A549 (cell line): ENCODE measurements at regions not wholly inside any gene's neighbourhood (a gene's known extent, or its start where the extent isn't known, plus 50 kb on each side); places are given as distances from the start of the nearest gene placed in this dataset.

ENCODE experiments used
- BCL3 ChIP-seq: fragments of >200 bp; sonication (Bioruptor Twin); formaldehyde crosslinking; IDR thresholded peaks from 3 replicates; pipeline ENCODE4 v1.6.1; 2016
- EHMT2 ChIP-seq: fragments of 200-600 bp; sonication (generic); IDR thresholded peaks from 2 replicates; pipeline ENCODE4 v1.6.1; 2016; ENCODE audit warnings: antibody characterized with exemption, low read depth, mild to moderate bottlenecking, moderate library complexity
- FOXS1 ChIP-seq: fragments of 250-450 bp; sonication (Bioruptor Pico); IDR thresholded peaks from 2 replicates; pipeline ENCODE4 v1.5.0; 2020; ENCODE audit warnings: mild to moderate bottlenecking, moderate library complexity
- GATA3 ChIP-seq: IDR thresholded peaks from 2 replicates; pipeline ENCODE4 v1.6.1; 2012; ENCODE audit warnings: borderline replicate concordance
- MAFK ChIP-seq: fragments of 450-650 bp; IDR thresholded peaks from 2 replicates; pipeline ENCODE4 v1.6.1; 2014; ENCODE audit not compliant: partially characterized antibody
- RAD21 ChIP-seq, 2 experiments: fragments of >200 bp in 1 of 2; sonication (Bioruptor Twin) in 1 of 2; formaldehyde crosslinking in 1 of 2; IDR thresholded peaks in 1 of 2; conservative IDR thresholded peaks in 1 of 2; 2 replicates in 1 of 2; 3 replicates in 1 of 2; pipeline ENCODE4 v1.6.1; 2012 to 2018; ENCODE audit warnings: inconsistent platforms in 1 of 2
- TF ChIP-seq, protein P1 (sequence below): fragments of 200-600 bp; sonication (generic); IDR thresholded peaks from 2 replicates; pipeline ENCODE4 v1.6.1; 2016; ENCODE audit warnings: antibody characterized with exemption, mild to moderate bottlenecking, moderate library complexity
- TF ChIP-seq, protein P2 (sequence below): fragments of 250-450 bp; sonication (Bioruptor Pico); IDR thresholded peaks from 2 replicates; pipeline ENCODE4 v1.5.0; 2021; ENCODE audit warnings: mild to moderate bottlenecking, moderate library complexity, borderline replicate concordance

DNA sequence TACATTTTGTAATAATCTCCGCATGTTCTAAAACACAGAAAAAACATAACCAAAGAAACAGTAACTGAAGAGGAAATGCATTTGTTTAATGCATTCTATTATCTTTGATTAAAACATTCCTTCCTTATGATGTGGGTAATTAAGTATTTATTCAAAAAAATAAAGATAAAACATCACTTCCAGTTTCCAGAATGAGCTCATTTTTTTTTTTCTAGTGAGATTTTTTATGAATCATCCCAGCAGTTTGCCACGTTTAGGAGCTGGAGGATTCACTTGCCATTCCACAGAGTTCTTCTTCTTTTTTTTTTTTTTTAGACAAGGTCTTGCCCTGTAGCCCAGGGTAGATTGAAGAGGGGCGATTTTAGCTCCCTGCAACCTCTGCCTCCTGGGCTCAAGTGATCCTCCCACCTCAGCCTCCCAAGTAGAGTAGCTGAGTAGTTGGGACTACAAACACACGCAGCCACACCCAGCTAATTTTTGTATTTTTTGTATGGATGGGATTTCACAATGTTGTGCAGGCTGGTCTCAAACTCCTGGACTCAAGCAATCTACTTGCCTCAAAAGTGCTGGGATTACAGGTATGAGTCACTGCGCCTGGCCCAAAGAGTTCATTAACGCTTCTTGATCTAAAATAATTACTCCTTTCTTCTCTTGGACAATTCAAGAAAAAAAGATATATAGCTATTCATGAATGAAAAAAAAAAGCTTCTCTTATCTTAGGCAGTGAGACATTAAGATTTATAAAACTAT, 177.3 kb downstream of the DKK1 start:
- TF ChIP-seq, protein P1, sequence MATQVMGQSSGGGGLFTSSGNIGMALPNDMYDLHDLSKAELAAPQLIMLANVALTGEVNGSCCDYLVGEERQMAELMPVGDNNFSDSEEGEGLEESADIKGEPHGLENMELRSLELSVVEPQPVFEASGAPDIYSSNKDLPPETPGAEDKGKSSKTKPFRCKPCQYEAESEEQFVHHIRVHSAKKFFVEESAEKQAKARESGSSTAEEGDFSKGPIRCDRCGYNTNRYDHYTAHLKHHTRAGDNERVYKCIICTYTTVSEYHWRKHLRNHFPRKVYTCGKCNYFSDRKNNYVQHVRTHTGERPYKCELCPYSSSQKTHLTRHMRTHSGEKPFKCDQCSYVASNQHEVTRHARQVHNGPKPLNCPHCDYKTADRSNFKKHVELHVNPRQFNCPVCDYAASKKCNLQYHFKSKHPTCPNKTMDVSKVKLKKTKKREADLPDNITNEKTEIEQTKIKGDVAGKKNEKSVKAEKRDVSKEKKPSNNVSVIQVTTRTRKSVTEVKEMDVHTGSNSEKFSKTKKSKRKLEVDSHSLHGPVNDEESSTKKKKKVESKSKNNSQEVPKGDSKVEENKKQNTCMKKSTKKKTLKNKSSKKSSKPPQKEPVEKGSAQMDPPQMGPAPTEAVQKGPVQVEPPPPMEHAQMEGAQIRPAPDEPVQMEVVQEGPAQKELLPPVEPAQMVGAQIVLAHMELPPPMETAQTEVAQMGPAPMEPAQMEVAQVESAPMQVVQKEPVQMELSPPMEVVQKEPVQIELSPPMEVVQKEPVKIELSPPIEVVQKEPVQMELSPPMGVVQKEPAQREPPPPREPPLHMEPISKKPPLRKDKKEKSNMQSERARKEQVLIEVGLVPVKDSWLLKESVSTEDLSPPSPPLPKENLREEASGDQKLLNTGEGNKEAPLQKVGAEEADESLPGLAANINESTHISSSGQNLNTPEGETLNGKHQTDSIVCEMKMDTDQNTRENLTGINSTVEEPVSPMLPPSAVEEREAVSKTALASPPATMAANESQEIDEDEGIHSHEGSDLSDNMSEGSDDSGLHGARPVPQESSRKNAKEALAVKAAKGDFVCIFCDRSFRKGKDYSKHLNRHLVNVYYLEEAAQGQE: no peak
- TF ChIP-seq BCL3 (no peak), FOXS1 (CRISPR knock-in tag) (no peak), RAD21 (conservative IDR thresholded peaks at IDR 0.05 in 1 of 2, IDR thresholded peaks at IDR 0.05 in 1 of 2) (no peak), GATA3 (no peak), EHMT2 (no peak), MAFK (no peak)
- TF ChIP-seq, protein P2, sequence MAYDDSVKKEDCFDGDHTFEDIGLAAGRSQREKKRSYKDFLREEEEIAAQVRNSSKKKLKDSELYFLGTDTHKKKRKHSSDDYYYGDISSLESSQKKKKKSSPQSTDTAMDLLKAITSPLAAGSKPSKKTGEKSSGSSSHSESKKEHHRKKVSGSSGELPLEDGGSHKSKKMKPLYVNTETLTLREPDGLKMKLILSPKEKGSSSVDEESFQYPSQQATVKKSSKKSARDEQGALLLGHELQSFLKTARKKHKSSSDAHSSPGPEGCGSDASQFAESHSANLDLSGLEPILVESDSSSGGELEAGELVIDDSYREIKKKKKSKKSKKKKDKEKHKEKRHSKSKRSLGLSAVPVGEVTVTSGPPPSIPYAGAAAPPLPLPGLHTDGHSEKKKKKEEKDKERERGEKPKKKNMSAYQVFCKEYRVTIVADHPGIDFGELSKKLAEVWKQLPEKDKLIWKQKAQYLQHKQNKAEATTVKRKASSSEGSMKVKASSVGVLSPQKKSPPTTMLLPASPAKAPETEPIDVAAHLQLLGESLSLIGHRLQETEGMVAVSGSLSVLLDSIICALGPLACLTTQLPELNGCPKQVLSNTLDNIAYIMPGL (CRISPR knock-in tag): no peak
